Skeletal muscle satellite cell (primary cell): ENCODE measurements at regions not wholly inside any gene's neighbourhood (a gene's known extent, or its start where the extent isn't known, plus 50 kb on each side); places are given as distances from the start of the nearest gene placed in this dataset.
"Not testable (repeated sequence)": the region's sequence is repeated elsewhere in the genome, so short reads cannot be mapped to it uniquely, and the experiment has no call there.

ENCODE experiments used
- H3K27me3 ChIP-seq: 2 replicates; pipeline ENCODE4 v1.7.0; 2013; ENCODE audit warnings: low read length; ENCODE audit not compliant: control insufficient read depth, insufficient read depth
- H3K36me3 ChIP-seq: 2 replicates; pipeline ENCODE4 v1.7.0; 2013; ENCODE audit warnings: mild to moderate bottlenecking, control low read depth, low read length; ENCODE audit not compliant: insufficient read depth
- H3K4me1 ChIP-seq: 2 replicates; pipeline ENCODE4 v1.7.0; 2013; ENCODE audit warnings: low read length; ENCODE audit not compliant: control insufficient read depth, insufficient read depth
- H3K4me2 ChIP-seq: 2 replicates; pipeline ENCODE4 v1.7.0; 2013; ENCODE audit warnings: mild to moderate bottlenecking, low read length
- H3K4me3 ChIP-seq: 2 replicates; pipeline ENCODE4 v1.7.0; 2013; ENCODE audit warnings: low read length
- H3K9ac ChIP-seq: 2 replicates; pipeline ENCODE4 v1.7.0; 2013; ENCODE audit warnings: mild to moderate bottlenecking, low read depth, low read length, moderate library complexity
- H3K9me3 ChIP-seq: replicated peaks from 2 replicates; pipeline ENCODE4 v1.7.0; 2013; ENCODE audit warnings: mild to moderate bottlenecking, control low read depth, low read length

- Histone ChIP-seq H3K36me3 (no peaks in the 10 kb centered on the region), H3K9me3 (no peaks in the 10 kb centered on the region), H3K4me2 (no peak overlapping the region), H3K4me3 (no peak overlapping the region), H3K4me1 (no peaks in the 10 kb centered on the region), H3K27me3 (peaks cover 5% of the 10 kb centered on the region), H3K9ac (no peak overlapping the region)
Observed at GRCh38 chr9:15079989-15080388, 169.8 kb upstream of the FREM1 start.

GRCh38 chr9:15077946-15078729 is 167.9 kb upstream of the FREM1 start:
- Histone ChIP-seq H3K4me1 (no peaks in the 10 kb centered on the region), H3K9me3 (no peaks in the 10 kb centered on the region), H3K27me3 (peaks cover 5% of the 10 kb centered on the region), H3K36me3 (no peaks in the 10 kb centered on the region), H3K9ac (no peak overlapping the region), H3K4me3 (no peak overlapping the region), H3K4me2 (no peak overlapping the region)

GRCh38 chr9:15073620-15074019 is 163.4 kb upstream of the FREM1 start:
- no peak overlapping the region for H3K9ac ChIP-seq
- no peaks in the 10 kb centered on the region for H3K36me3 ChIP-seq
- no peak overlapping the region for H3K4me3 ChIP-seq
- no peaks in the 10 kb centered on the region for H3K9me3 ChIP-seq
- H3K4me1 ChIP-seq: no peaks in the 10 kb centered on the region
- H3K4me2 ChIP-seq: no peak overlapping the region
- peaks cover 5% of the 10 kb centered on the region for H3K27me3 ChIP-seq

- Histone ChIP-seq H3K9ac (no peak overlapping the region), H3K36me3 (no peaks in the 10 kb centered on the region), H3K27me3 (peaks cover 2% of the 10 kb centered on the region), H3K4me2 (no peak overlapping the region), H3K9me3 (no peaks in the 10 kb centered on the region), H3K4me3 (no peak overlapping the region), H3K4me1 (no peaks in the 10 kb centered on the region)
Observed at GRCh38 chr9:15070716-15071115, 160.5 kb upstream of the FREM1 start.

- Histone ChIP-seq H3K9me3 (no peaks in the 10 kb centered on the region), H3K4me1 (no peaks in the 10 kb centered on the region), H3K27me3 (peaks cover 2% of the 10 kb centered on the region), H3K9ac (no peak overlapping the region), H3K4me3 (no peak overlapping the region), H3K4me2 (no peak overlapping the region), H3K36me3 (no peaks in the 10 kb centered on the region)
Observed at GRCh38 chr9:15069106-15069505, 158.9 kb upstream of the FREM1 start.

- no peak overlapping the region for H3K4me2 ChIP-seq
- no peaks in the 10 kb centered on the region for H3K36me3 ChIP-seq
- no peak overlapping the region for H3K9ac ChIP-seq
- no peaks in the 10 kb centered on the region for H3K9me3 ChIP-seq
- no peaks in the 10 kb centered on the region for H3K4me1 ChIP-seq
- H3K4me3 ChIP-seq: no peak overlapping the region
- peaks cover 2% of the 10 kb centered on the region for H3K27me3 ChIP-seq
Observed at GRCh38 chr9:15068261-15068660, 158.0 kb upstream of the FREM1 start.

- no peaks in the 10 kb centered on the region for H3K4me1 ChIP-seq
- H3K27me3 ChIP-seq: no peaks in the 10 kb centered on the region
- no peak overlapping the region for H3K4me3 ChIP-seq
- no peak overlapping the region for H3K4me2 ChIP-seq
- H3K36me3 ChIP-seq: no peaks in the 10 kb centered on the region
- H3K9ac ChIP-seq: no peak overlapping the region
- no peaks in the 10 kb centered on the region for H3K9me3 ChIP-seq
Observed at GRCh38 chr9:15059003-15059402, 148.8 kb upstream of the FREM1 start.

GRCh38 chr9:15058236-15058635 is 148.0 kb upstream of the FREM1 start:
- Histone ChIP-seq H3K9ac (no peak overlapping the region), H3K27me3 (no peaks in the 10 kb centered on the region), H3K36me3 (no peaks in the 10 kb centered on the region), H3K4me3 (no peak overlapping the region), H3K9me3 (no peaks in the 10 kb centered on the region), H3K4me1 (no peaks in the 10 kb centered on the region), H3K4me2 (no peak overlapping the region)

GRCh38 chr9:15055284-15055683 is 145.1 kb upstream of the FREM1 start:
- not testable (repeated sequence) for H3K27me3 ChIP-seq, H3K4me1 ChIP-seq, H3K9me3 ChIP-seq, H3K36me3 ChIP-seq, H3K4me2 ChIP-seq, H3K9ac ChIP-seq, H3K4me3 ChIP-seq

GRCh38 chr9:15048772-15049171 is 138.5 kb upstream of the FREM1 start:
- Histone ChIP-seq H3K9ac (no peak overlapping the region), H3K4me1 (no peaks in the 10 kb centered on the region), H3K4me3 (no peak overlapping the region), H3K27me3 (peaks cover 3% of the 10 kb centered on the region), H3K4me2 (no peak overlapping the region), H3K9me3 (no peaks in the 10 kb centered on the region), H3K36me3 (no peaks in the 10 kb centered on the region)

- H3K36me3 ChIP-seq: no peaks in the 10 kb centered on the region
- no peak overlapping the region for H3K4me3 ChIP-seq
- H3K9ac ChIP-seq: no peak overlapping the region
- H3K9me3 ChIP-seq: no peaks in the 10 kb centered on the region
- no peaks in the 10 kb centered on the region for H3K4me1 ChIP-seq
- peaks cover 3% of the 10 kb centered on the region for H3K27me3 ChIP-seq
- no peak overlapping the region for H3K4me2 ChIP-seq
Observed at GRCh38 chr9:15047028-15047551, 136.9 kb upstream of the FREM1 start.

- Histone ChIP-seq H3K36me3 (no peaks in the 10 kb centered on the region), H3K9me3 (no peaks in the 10 kb centered on the region), H3K9ac (no peak overlapping the region), H3K4me1 (no peaks in the 10 kb centered on the region), H3K27me3 (no peaks in the 10 kb centered on the region), H3K4me3 (no peak overlapping the region), H3K4me2 (no peak overlapping the region)
Observed at GRCh38 chr9:15033316-15033715, 123.1 kb upstream of the FREM1 start.
